Muscle layer of duodenum (tissue), 2 donors: ENCODE measurements at regions not wholly inside any gene's neighbourhood (a gene's known extent, or its start where the extent isn't known, plus 50 kb on each side); places are given as distances from the start of the nearest gene placed in this dataset.

ENCODE experiments used
- H3K27ac ChIP-seq: one replicate; pipeline ENCODE4 v1.7.0; 2013; ENCODE audit warnings: mild to moderate bottlenecking, low read length
- H3K27me3 ChIP-seq: one replicate; pipeline ENCODE4 v1.7.0; 2013; ENCODE audit warnings: low read depth, mild to moderate bottlenecking, control low read depth, low read length
- H3K36me3 ChIP-seq, 2 donors: one replicate each; pipeline ENCODE4 v1.7.0; 2013; ENCODE audit warnings: low read length in 2 of 2, control low read depth in 1 of 2, mild to moderate bottlenecking in 1 of 2; ENCODE audit not compliant: insufficient read depth in 2 of 2, control insufficient read depth in 1 of 2
- H3K4me1 ChIP-seq, 2 donors: one replicate each; pipeline ENCODE4 v1.7.0; 2013; ENCODE audit warnings: low read length in 2 of 2, mild to moderate bottlenecking in 2 of 2, control low read depth in 1 of 2, moderate library complexity in 1 of 2; ENCODE audit not compliant: insufficient read depth in 2 of 2, control insufficient read depth in 1 of 2
- H3K4me3 ChIP-seq, 2 donors: one replicate each; pipeline ENCODE4 v1.7.0; 2013; ENCODE audit warnings: low read length in 2 of 2, low read depth in 1 of 2, mild to moderate bottlenecking in 1 of 2
- H3K9me3 ChIP-seq, 2 donors: one replicate each; pipeline ENCODE4 v1.7.0; 2013; ENCODE audit warnings: low read length in 2 of 2, control low read depth in 1 of 2, mild to moderate bottlenecking in 1 of 2; ENCODE audit not compliant: control insufficient read depth in 1 of 2
- donor health status: healthy.

DNA sequence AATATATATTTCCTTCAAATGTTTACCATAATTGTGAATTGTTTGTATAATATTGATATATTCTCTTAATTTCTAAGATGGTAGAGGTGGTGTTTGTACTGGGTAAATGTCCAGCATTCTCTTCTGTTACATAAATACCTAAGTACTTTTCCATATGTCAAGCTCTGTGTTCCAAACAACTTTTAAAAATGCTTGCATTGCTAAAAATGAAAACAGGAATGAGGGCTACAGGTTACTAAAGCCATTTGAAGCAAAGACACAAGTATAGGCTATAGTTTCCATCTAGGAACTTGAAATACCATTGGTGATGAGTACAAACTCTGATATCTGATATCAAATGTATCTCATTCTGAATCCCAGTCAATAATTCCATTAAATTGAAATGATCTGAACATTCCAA, 233.6 kb upstream of the SORCS1 start:
- Histone ChIP-seq H3K9me3 (no peaks in the 10 kb centered on the region), H3K36me3 (no peaks in the 10 kb centered on the region)

DNA sequence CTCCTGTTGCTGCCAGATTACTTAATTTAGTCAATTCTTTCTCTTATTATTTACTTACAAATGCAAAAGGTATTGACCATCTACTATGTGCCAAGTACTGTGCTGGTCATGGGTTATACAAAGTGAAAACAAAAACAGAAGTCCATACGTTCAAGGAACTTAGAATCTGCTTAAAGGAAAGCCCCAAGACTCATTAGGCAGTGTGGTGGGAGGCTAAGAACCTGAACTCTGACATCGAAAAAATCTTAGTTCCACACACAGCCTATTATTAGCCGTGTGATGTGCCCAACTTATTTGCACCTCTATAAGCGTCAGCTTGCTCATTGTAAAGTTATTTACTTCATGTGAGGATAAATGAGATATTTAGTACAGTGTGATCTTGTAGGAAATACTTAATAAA, 227.4 kb upstream of the SORCS1 start:
- Histone ChIP-seq H3K27me3 (no peaks in the 10 kb centered on the region), H3K4me3 (no peak overlapping the region), H3K36me3 (no peaks in the 10 kb centered on the region), H3K9me3 (no peaks in the 10 kb centered on the region), H3K27ac (no peak overlapping the region), H3K4me1 (no peaks in the 10 kb centered on the region)

More for the DNA sequence above, 233.6 kb upstream of the SORCS1 start:
- Histone ChIP-seq H3K4me3 (no peak overlapping the region), H3K4me1 (no peaks in the 10 kb centered on the region), H3K27me3 (no peaks in the 10 kb centered on the region), H3K27ac (no peak overlapping the region)

DNA sequence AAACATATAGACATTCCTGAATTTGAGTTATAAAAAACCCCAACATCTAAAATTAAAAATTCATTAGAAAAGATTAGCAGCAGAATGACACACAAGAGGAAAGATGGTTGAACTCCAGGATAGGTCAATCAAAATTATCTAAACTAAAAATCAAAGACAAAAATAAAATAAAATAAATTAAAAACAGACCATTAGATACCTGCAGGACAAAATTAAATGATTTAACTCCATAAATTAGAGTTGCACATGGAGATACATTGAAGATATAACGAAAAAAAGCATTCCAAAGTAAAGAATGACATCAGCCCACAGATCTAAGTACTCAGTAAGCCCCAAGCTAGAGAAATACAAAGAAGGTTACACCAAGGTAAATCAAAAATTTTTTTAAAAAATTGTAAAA, 226.1 kb upstream of the SORCS1 start:
- no peaks in the 10 kb centered on the region for H3K36me3 ChIP-seq
- H3K4me1 ChIP-seq: no peaks in the 10 kb centered on the region
- no peaks in the 10 kb centered on the region for H3K9me3 ChIP-seq
- no peak overlapping the region for H3K27ac ChIP-seq
- no peak overlapping the region for H3K4me3 ChIP-seq
- no peaks in the 10 kb centered on the region for H3K27me3 ChIP-seq

DNA sequence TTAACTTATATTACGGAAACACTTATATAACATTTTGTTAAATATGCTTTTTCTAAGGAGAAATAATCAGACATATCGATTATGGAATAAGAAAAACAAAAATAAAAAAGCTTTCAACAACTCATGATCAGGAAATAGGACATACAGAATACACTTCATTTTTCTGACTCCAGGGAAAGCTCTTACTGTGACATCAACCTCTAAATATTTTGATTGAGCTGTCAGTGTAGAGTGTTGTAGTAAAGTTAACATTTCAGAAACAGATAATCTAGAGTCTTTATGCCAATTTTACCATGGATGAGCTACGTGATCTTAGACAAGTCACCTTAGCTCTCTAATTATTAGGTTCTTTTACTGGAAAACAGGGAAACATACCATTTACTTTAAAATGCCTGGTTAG, 218.9 kb upstream of the SORCS1 start:
- H3K4me3 ChIP-seq: no peak overlapping the region
- no peak overlapping the region for H3K27ac ChIP-seq
- no peaks in the 10 kb centered on the region for H3K27me3 ChIP-seq
- no peaks in the 10 kb centered on the region for H3K4me1 ChIP-seq
- H3K36me3 ChIP-seq: no peaks in the 10 kb centered on the region
- no peaks in the 10 kb centered on the region for H3K9me3 ChIP-seq

DNA sequence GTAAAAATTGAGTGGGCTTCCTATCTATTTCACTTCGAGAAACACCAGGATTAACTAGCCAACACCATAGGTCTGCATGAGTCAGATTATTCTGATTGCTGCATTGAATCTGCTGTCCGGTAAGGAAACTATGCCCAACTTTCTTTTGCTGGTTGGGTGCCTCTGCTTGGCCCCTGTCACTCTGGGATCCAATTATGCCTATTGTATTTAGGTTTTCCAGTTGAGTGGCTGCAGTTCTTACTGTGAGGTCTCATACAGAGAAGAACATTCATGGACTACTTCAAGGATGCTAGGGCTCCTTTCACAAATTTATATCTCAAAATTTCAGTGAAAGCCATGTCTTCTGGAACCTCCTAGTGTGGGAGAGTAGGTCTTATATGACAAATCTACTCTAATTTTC, 215.1 kb upstream of the SORCS1 start:
- no peaks in the 10 kb centered on the region for H3K27me3 ChIP-seq
- no peaks in the 10 kb centered on the region for H3K4me1 ChIP-seq
- no peaks in the 10 kb centered on the region for H3K9me3 ChIP-seq

DNA sequence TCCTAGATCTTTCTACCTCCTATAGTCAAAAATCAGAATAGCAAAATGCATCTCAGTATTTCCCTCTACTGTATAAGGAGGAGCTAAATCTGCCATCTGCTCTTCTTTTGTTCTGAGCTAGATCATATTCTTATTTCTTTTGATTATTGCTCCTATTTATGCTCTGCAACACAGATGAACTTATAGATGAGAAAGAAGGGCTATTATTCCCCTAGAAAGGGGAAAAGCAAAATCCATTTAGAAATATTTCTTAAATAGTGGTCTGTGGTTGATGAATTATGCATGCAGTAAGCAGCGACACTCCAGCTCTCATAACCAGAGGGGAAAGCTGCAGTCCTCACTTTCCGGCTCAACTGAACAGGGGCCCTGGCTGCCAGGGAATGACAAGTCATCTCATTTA, 207.3 kb upstream of the SORCS1 start:
- Histone ChIP-seq H3K27ac (no peak overlapping the region), H3K27me3 (no peaks in the 10 kb centered on the region), H3K4me1 (no peaks in the 10 kb centered on the region), H3K36me3 (no peaks in the 10 kb centered on the region), H3K9me3 (no peaks in the 10 kb centered on the region), H3K4me3 (no peak overlapping the region)

More for the DNA sequence above, 215.1 kb upstream of the SORCS1 start:
- Histone ChIP-seq H3K27ac (no peak overlapping the region), H3K4me3 (no peak overlapping the region), H3K36me3 (no peaks in the 10 kb centered on the region)

DNA sequence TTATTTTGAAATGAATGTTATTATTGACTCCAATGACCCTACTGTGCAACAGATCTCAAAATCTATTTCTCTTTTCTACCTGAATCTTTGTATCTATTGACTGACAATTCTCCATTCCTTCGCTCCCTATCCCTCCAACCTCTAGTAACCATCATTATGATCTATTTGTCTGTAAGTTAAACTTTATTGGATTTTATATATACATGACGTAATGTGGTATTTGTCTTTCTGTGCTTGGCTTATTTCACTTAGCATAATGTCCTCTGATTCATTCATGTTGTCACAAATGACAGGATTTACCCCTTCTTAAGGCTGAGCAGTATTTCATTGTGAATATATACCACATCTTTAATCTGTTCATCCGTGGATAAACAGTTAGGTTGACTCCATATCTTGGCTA, 200.4 kb upstream of the SORCS1 start:
- Histone ChIP-seq H3K9me3 (no peaks in the 10 kb centered on the region), H3K4me1 (no peaks in the 10 kb centered on the region), H3K27me3 (no peaks in the 10 kb centered on the region), H3K36me3 (no peaks in the 10 kb centered on the region), H3K4me3 (no peak overlapping the region), H3K27ac (no peak overlapping the region)

DNA sequence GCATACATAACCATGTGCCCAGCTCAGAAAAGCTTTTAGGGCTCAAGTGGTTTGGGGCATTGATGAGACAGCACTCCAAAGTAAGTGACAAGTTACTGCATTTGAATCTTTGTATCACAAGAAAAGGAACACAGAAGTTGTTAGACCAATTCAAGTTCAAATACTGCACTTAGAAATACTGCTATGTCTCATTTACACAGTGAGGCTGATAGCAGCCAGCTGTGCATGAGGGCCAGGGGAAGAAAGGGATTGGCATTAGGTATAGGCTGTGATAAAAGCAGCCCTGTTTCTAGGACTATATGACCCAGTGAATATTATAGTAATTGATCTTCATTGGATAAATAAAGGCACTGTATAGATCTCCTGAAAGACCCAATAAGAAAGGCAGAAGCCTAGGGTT, 197.8 kb upstream of the SORCS1 start:
- Histone ChIP-seq H3K4me1 (no peaks in the 10 kb centered on the region), H3K27me3 (no peaks in the 10 kb centered on the region), H3K4me3 (no peak overlapping the region), H3K9me3 (no peaks in the 10 kb centered on the region), H3K27ac (no peak overlapping the region), H3K36me3 (no peaks in the 10 kb centered on the region)

DNA sequence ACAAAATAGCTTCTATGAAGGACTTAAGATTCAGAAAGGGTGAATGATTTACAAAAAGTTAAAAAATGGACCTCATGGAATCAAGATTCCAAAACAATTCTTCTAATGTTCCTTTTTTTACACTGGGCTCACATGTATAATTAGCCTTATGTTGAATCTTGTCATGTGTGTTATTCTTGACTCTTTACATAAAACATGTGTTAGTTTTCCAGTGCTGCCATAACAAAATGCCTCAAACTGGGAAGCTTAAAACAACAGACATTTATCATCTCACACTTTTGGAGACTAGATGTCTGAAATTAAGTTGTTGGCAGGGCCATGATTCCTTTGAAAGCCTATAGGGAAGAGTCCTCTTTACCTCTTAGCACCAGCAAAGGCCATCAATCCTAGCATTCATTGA, 192.5 kb upstream of the SORCS1 start:
- Histone ChIP-seq H3K36me3 (no peaks in the 10 kb centered on the region), H3K27ac (no peak overlapping the region), H3K9me3 (no peaks in the 10 kb centered on the region), H3K4me1 (no peaks in the 10 kb centered on the region), H3K27me3 (no peaks in the 10 kb centered on the region), H3K4me3 (no peak overlapping the region)

DNA sequence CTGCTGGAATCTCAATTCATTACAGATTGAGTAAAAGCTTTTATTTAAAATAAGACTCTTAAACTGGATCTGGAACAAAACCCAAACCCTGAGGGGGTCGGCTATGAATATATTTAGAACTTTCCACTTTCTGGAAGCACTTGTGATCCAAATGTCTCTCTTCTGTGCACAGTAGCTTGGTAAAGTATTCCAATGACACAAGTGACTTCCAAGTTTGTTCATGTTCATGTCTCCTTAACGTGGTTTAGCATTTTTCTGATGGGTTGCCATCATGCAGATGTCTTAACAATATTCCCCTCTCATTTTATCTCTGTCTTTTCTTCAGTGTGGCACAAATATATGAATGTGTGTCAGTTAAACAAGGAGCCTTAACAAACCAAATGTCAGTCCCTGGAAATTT, 191.9 kb upstream of the SORCS1 start:
- no peaks in the 10 kb centered on the region for H3K36me3 ChIP-seq
- H3K4me3 ChIP-seq: no peak overlapping the region
- no peaks in the 10 kb centered on the region for H3K9me3 ChIP-seq
- no peaks in the 10 kb centered on the region for H3K27me3 ChIP-seq
- no peaks in the 10 kb centered on the region for H3K4me1 ChIP-seq
- H3K27ac ChIP-seq: no peak overlapping the region

DNA sequence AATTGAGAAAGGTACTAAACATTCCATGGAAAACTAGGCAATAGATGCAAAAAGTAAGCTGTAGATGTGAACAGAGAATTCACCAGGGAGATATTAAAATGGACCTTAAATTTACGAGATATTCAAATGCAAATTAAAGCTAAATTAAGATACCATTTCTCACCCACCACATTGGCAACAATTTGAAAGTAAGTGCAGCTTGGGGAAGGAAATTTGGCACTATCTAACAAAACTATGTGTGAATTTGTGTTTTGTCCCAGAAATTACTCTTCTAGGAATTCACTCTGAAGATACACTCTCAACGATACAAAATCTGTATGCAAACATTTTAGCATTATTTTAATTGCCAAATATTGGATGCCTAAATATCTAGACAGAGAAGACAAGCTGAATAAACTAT, 178.2 kb upstream of the SORCS1 start:
- Histone ChIP-seq H3K4me3 (no peak overlapping the region), H3K27ac (no peak overlapping the region), H3K36me3 (no peaks in the 10 kb centered on the region), H3K27me3 (no peaks in the 10 kb centered on the region), H3K4me1 (no peaks in the 10 kb centered on the region), H3K9me3 (no peaks in the 10 kb centered on the region)

DNA sequence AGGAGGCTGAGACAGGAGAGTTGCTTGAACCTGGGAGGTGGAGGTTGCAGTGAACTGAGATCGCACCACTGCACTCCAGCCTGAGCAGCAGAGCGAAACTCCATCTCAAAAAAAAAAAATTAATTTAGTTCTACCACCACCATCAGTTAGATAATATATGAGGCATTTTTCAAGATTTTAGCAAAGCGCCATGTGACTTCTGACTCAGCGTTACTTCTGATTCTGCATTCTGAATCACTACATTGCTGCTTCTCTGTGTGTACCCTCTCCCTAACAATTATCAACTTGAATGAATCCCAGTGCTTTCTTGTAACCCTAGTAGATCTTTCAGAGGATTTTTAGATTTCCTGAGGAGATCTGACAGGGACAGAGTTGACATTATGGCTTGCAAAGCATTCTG, 176.8 kb upstream of the SORCS1 start:
- no peaks in the 10 kb centered on the region for H3K36me3 ChIP-seq
- H3K9me3 ChIP-seq: no peaks in the 10 kb centered on the region
- no peaks in the 10 kb centered on the region for H3K4me1 ChIP-seq
- no peaks in the 10 kb centered on the region for H3K27me3 ChIP-seq
- no peak overlapping the region for H3K4me3 ChIP-seq
- H3K27ac ChIP-seq: no peak overlapping the region
